HCT116 (cell line): ENCODE measurements at regions not wholly inside any gene's neighbourhood (a gene's known extent, or its start where the extent isn't known, plus 50 kb on each side); places are given as distances from the start of the nearest gene placed in this dataset.

Source experiments
- ATAC-seq: fragments of 200-7000 bp; cut with Tn5 transposase; 2 replicates; pipeline ENCODE4 v1.9.1; 2020; ENCODE audit warnings: mild to moderate bottlenecking, moderate library complexity
- BruUV-seq: library from RNA; stranded (reverse); fragments of 400-500 nt; replicated peaks from 2 replicates; lab custom pipeline; 2021; lab: Mats Ljungman, UMichigan
- CTCF ChIA-PET: fragments of 300-600 bp; sonication (Branson Sonifier 250); formaldehyde crosslinking; loops from one replicate; lab custom pipeline; 2021; ENCODE audit warnings: antibody characterized with exemption; lab: Charles Lee
- POLR2A ChIA-PET: fragments of 300-600, 350-600 bp; sonication (Branson Sonifier 250); formaldehyde crosslinking; loops from one replicate; lab custom pipeline; 2021; ENCODE audit warnings: antibody characterized with exemption; lab: Charles Lee
- RAD21 ChIA-PET, 2 experiments: fragments of 300-600 bp; sonication (Branson Sonifier 250); formaldehyde crosslinking; loops; one replicate each; lab custom pipeline; 2023; ENCODE audit warnings: low total read pairs in 2 of 2; ENCODE audit not compliant: uncharacterized antibody in 2 of 2, unreplicated experiment in 2 of 2, low non-redundant PET in 1 of 2; lab: Charles Lee
- DNase-seq: peaks from one replicate; pipeline ENCODE4 v3.0.0-alpha.2; 2010; ENCODE audit warnings: low read depth, low spot score
- H2AFZ ChIP-seq: fragments of 200-600 bp; shearing (Covaris generic), sonication (generic); 2 replicates; pipeline ENCODE4 v1.6.1; 2017; ENCODE audit warnings: low read depth, mixed run types, mixed read lengths, antibody characterized with exemption, low read length; ENCODE audit not compliant: poor library complexity, severe bottlenecking
- H3K27ac ChIP-seq: 2 replicates; pipeline ENCODE4 v1.5.1; 2012; ENCODE audit warnings: low read depth, low read length
- H3K27me3 ChIP-seq: fragments of 200-600 bp; sonication (generic); 2 replicates; pipeline ENCODE4 v1.6.1; 2016; ENCODE audit warnings: mixed run types, low read length, mixed read lengths; ENCODE audit not compliant: insufficient read depth
- H3K36me3 ChIP-seq, 2 experiments: fragments of 200-500 bp in 1 of 2; fragments of 200-600 bp in 1 of 2; sonication (Bioruptor generic) in 1 of 2; sonication (generic) in 1 of 2; 2 replicates each; pipeline versions ENCODE4 v1.5.1 to v1.6.1; 2014 to 2016; ENCODE audit warnings: low read length in 2 of 2, inconsistent platforms in 1 of 2, mixed read lengths in 1 of 2, mixed run types in 1 of 2; ENCODE audit not compliant: insufficient read depth in 2 of 2, control insufficient read depth in 1 of 2
- H3K4me1 ChIP-seq, 2 experiments: fragments of 200-600 bp in 1 of 2; sonication (generic) in 1 of 2; 2 replicates each; pipeline versions ENCODE4 v1.5.1 to v1.6.1; 2012 to 2017; ENCODE audit warnings: low read length in 2 of 2, inconsistent platforms in 1 of 2, mild to moderate bottlenecking in 1 of 2, mixed read lengths in 1 of 2, mixed run types in 1 of 2, moderate library complexity in 1 of 2; ENCODE audit not compliant: insufficient read depth in 2 of 2, control insufficient read depth in 1 of 2
- H3K4me2 ChIP-seq: fragments of 200-600 bp; sonication (generic); 2 replicates; pipeline ENCODE4 v1.6.1; 2017; ENCODE audit warnings: mixed run types, low read length, mixed read lengths
- H3K4me3 ChIP-seq, 2 experiments: fragments of 200-600 bp in 1 of 2; sonication (generic) in 1 of 2; replicated peaks in 1 of 2; 2 replicates each; pipeline ENCODE4 v1.5.1; 2011 to 2016; ENCODE audit warnings: low read length in 2 of 2, control low read depth in 1 of 2, low read depth in 1 of 2, mild to moderate bottlenecking in 1 of 2, mixed read lengths in 1 of 2, mixed run types in 1 of 2
- H3K79me2 ChIP-seq: fragments of 200-600 bp; sonication (generic); 2 replicates; pipeline ENCODE4 v1.6.1; 2017; ENCODE audit warnings: mild to moderate bottlenecking, mixed run types, low read length, moderate library complexity, mixed read lengths; ENCODE audit not compliant: insufficient read depth
- H3K9ac ChIP-seq: fragments of 200-600 bp; sonication (generic); 2 replicates; pipeline ENCODE4 v1.6.1; 2016; ENCODE audit warnings: low read length, mixed read lengths
- H3K9me2 ChIP-seq: fragments of 200-600 bp; sonication (generic), shearing (Covaris generic); 2 replicates; pipeline ENCODE4 v1.6.1; 2017; ENCODE audit warnings: mixed run types, mild to moderate bottlenecking, moderate library complexity; ENCODE audit not compliant: insufficient read depth
- H3K9me3 ChIP-seq, 2 experiments: fragments of 200-500 bp in 1 of 2; fragments of 200-600 bp in 1 of 2; sonication (Bioruptor generic) in 1 of 2; sonication (generic) in 1 of 2; 2 replicates each; pipeline ENCODE4 v1.6.1; 2014 to 2017; ENCODE audit warnings: low read length in 2 of 2, mixed read lengths in 2 of 2, inconsistent platforms in 1 of 2, low read depth in 1 of 2, mild to moderate bottlenecking in 1 of 2, mixed run types in 1 of 2, moderate library complexity in 1 of 2; ENCODE audit not compliant: control insufficient read depth in 1 of 2, insufficient read depth in 1 of 2
- H4K20me1 ChIP-seq: fragments of 200-600 bp; sonication (generic), shearing (Covaris generic); 2 replicates; pipeline ENCODE4 v1.6.1; 2017; ENCODE audit warnings: mixed run types, mild to moderate bottlenecking, moderate library complexity; ENCODE audit not compliant: insufficient read depth
- EZH2phosphoT487 ChIP-seq: fragments of 200-600 bp; IDR thresholded peaks from 2 replicates; pipeline ENCODE4 v1.6.1; 2018; ENCODE audit warnings: antibody characterized with exemption, borderline replicate concordance
- JUND ChIP-seq: IDR thresholded peaks from 2 replicates; pipeline ENCODE4 v1.6.1; 2012
- POLR2AphosphoS5 ChIP-seq: IDR thresholded peaks from 2 replicates; pipeline ENCODE4 v1.6.1; 2011; ENCODE audit warnings: mild to moderate bottlenecking, low read depth, low read length, moderate library complexity
- RAD21 ChIP-seq: IDR thresholded peaks from 2 replicates; pipeline ENCODE4 v1.6.1; 2012; ENCODE audit warnings: low read depth, mild to moderate bottlenecking
- SIN3A ChIP-seq: IDR thresholded peaks from 2 replicates; pipeline ENCODE4 v1.6.1; 2012; ENCODE audit warnings: low read depth
- ZNF274 ChIP-seq: fragments of 200-500 bp; sonication (Bioruptor generic); IDR thresholded peaks from 2 replicates; pipeline ENCODE4 v1.6.1; 2014; ENCODE audit warnings: mild to moderate bottlenecking, low read depth, low read length, inconsistent platforms
- intact Hi-C: fragments of 100-400 bp; cut with micrococcal nuclease; formaldehyde crosslinking; loops from 2 replicates; pipeline ENCODE4 v1.10.0; 2022
- TF ChIP-seq, protein P1 (sequence below), 3 experiments: fragments of 200-600 bp in 1 of 3; sonication (generic) in 1 of 3; IDR thresholded peaks in 2 of 3; conservative IDR thresholded peaks in 1 of 3; 2 replicates each; pipeline ENCODE4 v1.5.1; 2012 to 2017; ENCODE audit warnings: low read depth in 2 of 3, low read length in 2 of 3, antibody characterized with exemption in 1 of 3, borderline replicate concordance in 1 of 3, control low read depth in 1 of 3, mild to moderate bottlenecking in 1 of 3, mixed read lengths in 1 of 3, mixed run types in 1 of 3, moderate library complexity in 1 of 3; ENCODE audit not compliant: insufficient read depth in 1 of 3

DNA sequence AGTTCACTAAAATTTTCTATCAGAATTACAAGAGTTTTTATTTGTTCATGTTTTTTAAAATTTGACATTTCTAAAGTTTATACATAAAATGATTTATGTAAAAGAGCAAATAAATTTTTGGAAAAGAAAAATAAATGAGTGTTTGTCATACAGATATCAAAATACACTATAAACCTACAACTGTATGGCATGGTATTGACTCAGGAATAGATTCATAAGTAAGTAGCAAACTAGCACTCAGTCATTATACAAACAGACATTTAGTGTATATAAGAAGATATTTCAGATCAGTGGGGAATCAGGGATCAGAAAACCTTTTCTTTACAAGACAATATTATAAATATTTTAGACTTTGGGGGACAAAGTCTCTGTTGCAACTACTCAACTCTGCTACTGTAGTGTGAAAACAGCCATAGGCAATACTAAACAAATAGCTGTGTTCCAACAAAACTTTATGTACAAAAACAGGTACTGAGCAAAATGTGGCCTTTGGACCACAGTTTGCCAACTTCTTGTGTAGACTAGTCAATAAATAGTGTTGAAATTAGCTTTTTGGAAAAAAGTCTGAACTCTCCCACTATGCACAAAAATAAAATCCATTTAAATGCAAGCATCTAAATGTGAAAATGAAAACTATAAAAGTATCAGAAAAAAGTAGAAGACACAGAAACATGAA lies 508.8 kb upstream of the CAMK1G start:
- ChIA-PET CTCF (no interaction called here), POLR2A (no interaction called here)
- no TSS peak for BruUV-seq

DNA sequence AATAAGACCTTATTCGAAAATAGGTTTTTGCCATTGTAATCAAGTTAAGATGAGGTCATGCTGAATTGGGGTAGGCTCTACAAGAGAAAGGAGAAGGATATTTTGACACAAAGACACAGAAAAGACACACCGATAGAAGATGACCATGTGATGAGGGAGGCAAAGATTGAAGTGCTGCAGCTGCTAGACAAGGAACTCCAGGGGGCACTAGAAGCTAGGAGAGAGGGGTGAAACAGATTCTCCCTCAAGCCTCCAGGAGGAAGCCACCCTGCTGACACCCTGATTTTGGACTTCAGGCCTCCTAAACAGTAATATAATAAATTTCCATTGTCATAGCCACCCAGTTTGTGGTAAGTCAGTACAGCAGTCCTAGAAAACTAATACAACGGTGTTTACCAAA lies 506.8 kb upstream of the CAMK1G start:
- DNase-seq (peak; percentile 4), ATAC-seq (peak; percentile 50; the same call in 1 of the 2 replicates)
- Histone ChIP-seq H4K20me1 (no peaks in the 10 kb centered on the region), H3K27ac (no peak overlapping the region), H3K4me2 (no peak overlapping the region), H3K4me1 (no peaks in the 10 kb centered on the region), H3K4me3 (no peak overlapping the region), H3K9me3 (no peaks in the 10 kb centered on the region), H3K9me2 (no peaks in the 10 kb centered on the region), H3K79me2 (no peaks in the 10 kb centered on the region), H2AFZ (no peak overlapping the region), H3K9ac (no peak overlapping the region), H3K27me3 (no peaks in the 10 kb centered on the region), H3K36me3 (no peaks in the 10 kb centered on the region)
- ChIA-PET POLR2A (no interaction called here), RAD21 (no interaction called here), CTCF (no interaction called here)
- BruUV-seq = no TSS peak
- TF ChIP-seq SIN3A (no peak), RAD21 (peak; percentile 54), EZH2phosphoT487 (no peak), JUND (no peak)
- TF ChIP-seq, protein P1, sequence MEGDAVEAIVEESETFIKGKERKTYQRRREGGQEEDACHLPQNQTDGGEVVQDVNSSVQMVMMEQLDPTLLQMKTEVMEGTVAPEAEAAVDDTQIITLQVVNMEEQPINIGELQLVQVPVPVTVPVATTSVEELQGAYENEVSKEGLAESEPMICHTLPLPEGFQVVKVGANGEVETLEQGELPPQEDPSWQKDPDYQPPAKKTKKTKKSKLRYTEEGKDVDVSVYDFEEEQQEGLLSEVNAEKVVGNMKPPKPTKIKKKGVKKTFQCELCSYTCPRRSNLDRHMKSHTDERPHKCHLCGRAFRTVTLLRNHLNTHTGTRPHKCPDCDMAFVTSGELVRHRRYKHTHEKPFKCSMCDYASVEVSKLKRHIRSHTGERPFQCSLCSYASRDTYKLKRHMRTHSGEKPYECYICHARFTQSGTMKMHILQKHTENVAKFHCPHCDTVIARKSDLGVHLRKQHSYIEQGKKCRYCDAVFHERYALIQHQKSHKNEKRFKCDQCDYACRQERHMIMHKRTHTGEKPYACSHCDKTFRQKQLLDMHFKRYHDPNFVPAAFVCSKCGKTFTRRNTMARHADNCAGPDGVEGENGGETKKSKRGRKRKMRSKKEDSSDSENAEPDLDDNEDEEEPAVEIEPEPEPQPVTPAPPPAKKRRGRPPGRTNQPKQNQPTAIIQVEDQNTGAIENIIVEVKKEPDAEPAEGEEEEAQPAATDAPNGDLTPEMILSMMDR (IDR thresholded peaks at IDR 0.05 in 2 of 3, conservative IDR thresholded peaks at IDR 0.05 in 1 of 3; ENCODE audit: borderline replicate concordance in 1 of 3, insufficient read depth in 1 of 3, low read depth in 2 of 3, low read length in 2 of 3) = peak; percentile 30 to 48 (median 48); a peak in 5 of 6 replicates
- intact Hi-C loops = no loop called here

More for the DNA sequence above, 508.8 kb upstream of the CAMK1G start:
- TF ChIP-seq JUND = no peak
- TF ChIP-seq ZNF274 = no peak
- TF ChIP-seq POLR2AphosphoS5 = no peak
- no peaks in the 10 kb centered on the region for H3K27me3 ChIP-seq
- H3K9ac ChIP-seq = no peak overlapping the region
- no peaks in the 10 kb centered on the region for H3K36me3 ChIP-seq
- RAD21 ChIA-PET = no interaction called here
- intact Hi-C loops = no loop called here
- DNase-seq (no peak), ATAC-seq (no peak)
- H4K20me1 ChIP-seq = no peaks in the 10 kb centered on the region
- no peak overlapping the region for H2AFZ ChIP-seq
- H3K79me2 ChIP-seq = no peaks in the 10 kb centered on the region
- H3K9me3 ChIP-seq = no peaks in the 10 kb centered on the region
- no peaks in the 10 kb centered on the region for H3K4me1 ChIP-seq
- no peaks in the 10 kb centered on the region for H3K9me2 ChIP-seq
- H3K4me2 ChIP-seq = no peak overlapping the region
- H3K4me3 ChIP-seq = no peak overlapping the region
- no peak overlapping the region for H3K27ac ChIP-seq
